ENCODE measurements at regions not wholly inside any gene's neighbourhood (a gene's known extent, or its start where the extent isn't known, plus 50 kb on each side); places are given as distances from the start of the nearest gene placed in this dataset.
"Not testable (repeated sequence)": the region's sequence is repeated elsewhere in the genome, so short reads cannot be mapped to it uniquely, and the experiment has no call there.

DNA sequence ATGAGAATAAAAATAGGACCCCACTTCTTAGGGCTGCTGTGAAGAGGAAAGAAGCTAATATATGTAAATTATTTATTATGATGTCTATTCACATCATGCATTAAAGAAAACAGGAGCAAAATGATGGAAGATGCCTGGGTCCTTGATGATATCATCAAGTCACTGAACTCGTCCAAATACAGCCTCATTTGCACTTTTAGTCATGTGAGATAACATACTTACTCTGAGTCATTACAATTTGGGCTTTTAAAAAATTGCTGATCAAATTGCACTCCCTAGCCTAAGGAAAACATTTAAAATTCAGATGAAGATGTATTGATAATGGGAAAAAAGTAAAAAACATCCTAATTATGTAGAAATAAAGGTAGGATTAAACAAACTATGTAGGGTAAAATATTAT is 302.7 kb upstream of the CCL2 start:
- DNase-seq (ENCODE audit: low read depth), result no peak
- no peak overlapping the region for H3K4me3 ChIP-seq (ENCODE audit: low read depth, low read length)
- TF ChIP-seq, protein P1, sequence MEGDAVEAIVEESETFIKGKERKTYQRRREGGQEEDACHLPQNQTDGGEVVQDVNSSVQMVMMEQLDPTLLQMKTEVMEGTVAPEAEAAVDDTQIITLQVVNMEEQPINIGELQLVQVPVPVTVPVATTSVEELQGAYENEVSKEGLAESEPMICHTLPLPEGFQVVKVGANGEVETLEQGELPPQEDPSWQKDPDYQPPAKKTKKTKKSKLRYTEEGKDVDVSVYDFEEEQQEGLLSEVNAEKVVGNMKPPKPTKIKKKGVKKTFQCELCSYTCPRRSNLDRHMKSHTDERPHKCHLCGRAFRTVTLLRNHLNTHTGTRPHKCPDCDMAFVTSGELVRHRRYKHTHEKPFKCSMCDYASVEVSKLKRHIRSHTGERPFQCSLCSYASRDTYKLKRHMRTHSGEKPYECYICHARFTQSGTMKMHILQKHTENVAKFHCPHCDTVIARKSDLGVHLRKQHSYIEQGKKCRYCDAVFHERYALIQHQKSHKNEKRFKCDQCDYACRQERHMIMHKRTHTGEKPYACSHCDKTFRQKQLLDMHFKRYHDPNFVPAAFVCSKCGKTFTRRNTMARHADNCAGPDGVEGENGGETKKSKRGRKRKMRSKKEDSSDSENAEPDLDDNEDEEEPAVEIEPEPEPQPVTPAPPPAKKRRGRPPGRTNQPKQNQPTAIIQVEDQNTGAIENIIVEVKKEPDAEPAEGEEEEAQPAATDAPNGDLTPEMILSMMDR (conservative IDR thresholded peaks at IDR 0.05; ENCODE audit: low read depth, low read length), result no peak

DNA sequence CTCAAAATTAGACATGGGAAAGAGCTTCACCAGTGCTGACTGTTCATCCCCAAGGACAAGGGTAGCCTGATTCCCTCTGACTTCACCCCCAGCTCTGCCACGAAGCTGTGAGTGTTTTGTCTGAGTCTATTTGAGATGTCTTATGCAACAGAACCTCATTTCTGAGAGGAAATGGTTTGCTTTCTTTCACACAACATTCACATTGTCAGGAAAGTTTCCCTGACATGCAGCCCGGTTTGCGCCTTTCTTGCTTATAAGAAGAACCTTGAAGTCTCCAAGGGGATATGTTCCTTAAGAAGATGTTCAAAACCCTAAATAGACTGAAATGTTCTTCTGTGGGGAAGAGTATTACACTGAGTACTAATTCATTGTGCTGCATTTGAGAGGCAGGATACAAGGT is 300.5 kb upstream of the CCL2 start:
- H3K4me3 ChIP-seq (ENCODE audit: low read depth, low read length), result no peak overlapping the region
- no peak for DNase-seq (ENCODE audit: low read depth)
- TF ChIP-seq, protein P1 (conservative IDR thresholded peaks at IDR 0.05; ENCODE audit: low read depth, low read length), result no peak

DNA sequence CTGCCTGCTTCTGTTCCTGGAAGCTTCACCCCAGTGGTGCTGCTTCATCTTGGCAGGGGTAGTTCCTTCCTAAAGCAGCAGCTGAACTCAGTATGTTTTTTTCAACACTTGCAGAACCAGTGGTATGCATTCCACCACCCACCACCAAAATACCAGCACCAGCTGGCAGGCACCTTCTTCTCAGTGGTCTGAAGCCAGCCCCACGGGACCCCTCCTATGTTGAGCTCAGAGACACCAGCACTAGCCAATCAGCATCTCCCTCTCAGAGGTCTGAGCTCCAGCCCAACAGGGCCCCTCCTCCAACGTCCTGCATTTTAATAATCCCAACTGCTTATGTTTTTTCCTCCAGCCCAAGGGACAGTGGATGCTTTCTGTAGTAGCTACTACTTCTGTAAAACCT is 299.6 kb upstream of the CCL2 start:
- no peak overlapping the region for H3K4me3 ChIP-seq (ENCODE audit: low read depth, low read length)
- no peak for DNase-seq (ENCODE audit: low read depth)
- TF ChIP-seq, protein P1 (conservative IDR thresholded peaks at IDR 0.05; ENCODE audit: low read depth, low read length), result no peak

DNA sequence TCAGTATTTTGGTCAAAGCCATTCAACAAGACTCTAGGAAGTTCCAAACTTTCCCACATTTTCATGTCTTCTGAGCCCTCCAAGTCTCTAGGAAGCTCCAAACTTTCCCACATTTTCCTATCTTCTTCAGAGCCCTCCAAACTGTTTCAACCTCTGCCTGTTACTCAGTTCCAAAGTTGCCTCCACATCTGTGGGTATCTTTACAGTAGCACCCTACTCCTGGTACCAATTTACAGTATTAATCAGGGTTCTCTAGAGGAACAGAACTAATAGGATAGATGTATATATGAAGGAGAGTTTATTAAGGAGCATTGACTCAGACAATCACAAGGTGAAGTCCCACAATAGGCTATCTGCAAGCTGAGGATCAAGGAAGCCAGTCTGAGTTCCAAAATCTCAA is 296.0 kb upstream of the CCL2 start:
- DNase-seq (ENCODE audit: low read depth); H3K4me3 ChIP-seq (ENCODE audit: low read depth, low read length): not testable (repeated sequence)

DNA sequence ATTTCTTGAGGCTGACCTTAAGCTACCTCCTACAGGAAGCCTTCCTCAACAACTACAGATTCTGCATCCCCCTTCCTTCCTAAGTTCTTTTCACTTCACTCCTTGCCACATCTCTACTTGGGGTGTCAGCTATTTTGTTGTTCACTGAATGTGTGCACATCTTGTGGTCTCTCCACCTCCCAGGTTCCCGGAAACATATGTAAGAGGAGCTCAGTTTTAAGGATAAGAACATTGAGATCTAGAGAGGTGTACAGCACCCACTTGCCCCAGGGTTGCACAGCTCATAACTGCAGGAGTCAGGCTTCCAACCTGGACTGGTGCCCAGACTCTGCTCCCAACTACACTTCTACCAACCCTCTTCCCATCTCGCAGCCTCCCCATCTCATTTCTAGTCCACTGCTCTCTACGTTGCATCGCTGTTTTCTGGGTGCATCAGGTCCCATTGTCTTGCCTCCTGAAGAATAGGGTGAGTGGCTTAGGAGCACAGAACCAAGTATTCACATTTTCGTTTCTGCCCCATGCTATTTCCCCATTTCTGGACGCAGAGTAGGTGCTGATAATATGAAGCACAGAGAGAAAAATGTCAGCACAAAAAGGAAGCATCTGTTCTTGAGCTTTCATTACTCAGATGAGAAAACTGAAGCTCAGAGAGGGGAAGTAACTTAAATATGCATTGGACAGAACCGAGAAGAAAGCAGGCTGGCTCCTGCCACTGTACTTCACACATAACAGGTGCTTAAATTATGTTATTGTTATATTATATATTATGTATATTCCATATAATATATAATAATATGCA is 292.0 kb upstream of the CCL2 start:
- no peak overlapping the region for H3K4me3 ChIP-seq (ENCODE audit: low read depth, low read length)
- DNase-seq (ENCODE audit: low read depth), result no peak
- TF ChIP-seq, protein P1 (conservative IDR thresholded peaks at IDR 0.05; ENCODE audit: low read depth, low read length), result no peak

DNA sequence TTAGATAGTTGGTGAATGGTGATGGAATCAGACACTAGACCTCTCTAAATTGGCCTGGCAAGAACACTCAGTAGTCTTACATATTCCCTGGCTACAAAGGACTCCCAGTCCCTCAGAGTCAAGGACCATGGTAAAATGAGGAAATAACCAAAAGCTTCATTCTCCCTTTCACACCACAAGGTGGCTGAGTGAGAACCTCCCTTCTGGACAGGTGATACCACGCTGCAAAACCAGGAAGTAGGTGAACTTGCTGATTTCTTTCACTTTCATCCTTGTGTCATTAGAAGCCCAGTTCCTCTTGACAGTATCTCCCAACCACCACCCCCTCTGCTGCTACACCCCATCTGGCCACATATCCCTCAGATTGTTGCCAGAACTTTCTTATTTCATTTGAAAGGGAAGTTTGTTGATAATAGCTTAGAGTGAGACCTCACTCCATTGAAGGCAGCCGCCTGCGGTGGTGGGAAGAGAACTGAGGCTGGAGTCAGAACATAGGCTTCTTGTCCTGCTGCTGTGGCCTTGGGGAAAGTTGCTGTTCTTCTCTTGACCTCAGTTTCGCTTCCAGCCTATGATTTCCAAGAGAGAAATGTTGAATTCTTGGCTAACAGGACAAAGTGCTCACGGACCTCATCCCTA is 290.6 kb upstream of the CCL2 start:
- no peak overlapping the region for H3K4me3 ChIP-seq (ENCODE audit: low read depth, low read length)
- DNase-seq (ENCODE audit: low read depth), result no peak

DNA sequence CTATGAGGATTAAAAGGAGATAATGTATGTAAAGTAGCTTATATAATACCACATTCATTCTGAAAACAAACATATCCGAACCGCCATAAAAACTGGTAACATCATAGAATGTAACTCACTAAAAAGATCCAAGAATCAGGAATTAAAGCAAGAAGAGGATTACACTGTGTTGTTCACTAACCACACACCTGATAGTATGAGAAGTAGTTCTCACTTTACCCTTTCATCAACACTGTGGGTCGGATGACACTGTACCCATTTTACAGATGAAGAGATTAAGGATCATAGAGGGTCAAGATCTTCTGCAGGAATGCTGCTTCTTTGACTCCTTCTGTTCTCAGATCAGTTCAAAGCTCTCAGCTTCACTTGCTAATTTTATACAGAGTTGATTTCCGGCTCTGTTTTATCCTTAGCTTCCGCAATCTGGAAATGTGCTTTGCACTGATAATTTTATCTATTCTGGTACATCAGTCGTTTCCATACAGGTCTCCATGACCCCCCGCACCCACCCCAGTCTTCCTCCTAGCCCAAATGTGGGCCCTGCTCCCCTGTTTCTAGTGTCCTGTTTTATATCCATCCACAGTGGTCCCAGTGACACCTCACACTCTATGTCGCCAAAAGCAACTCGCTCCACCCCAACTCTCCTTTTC is 288.6 kb upstream of the CCL2 start:
- no peak for DNase-seq (ENCODE audit: low read depth)
- H3K4me3 ChIP-seq (ENCODE audit: low read depth, low read length), result no peak overlapping the region
- TF ChIP-seq, protein P1 (conservative IDR thresholded peaks at IDR 0.05; ENCODE audit: low read depth, low read length), result no peak

More for the DNA sequence above, 290.6 kb upstream of the CCL2 start:
- TF ChIP-seq, protein P1 (conservative IDR thresholded peaks at IDR 0.05; ENCODE audit: low read depth, low read length), result no peak
